ENCODE measurements at regions not wholly inside any gene's neighbourhood (a gene's known extent, or its start where the extent isn't known, plus 50 kb on each side); places are given as distances from the start of the nearest gene placed in this dataset.

GRCh38 chr14:84988357-84988756, 541.6 kb upstream of the FLRT2 start:
- TF ChIP-seq POLR2AphosphoS5 (IDR thresholded peaks at IDR 0.05; ENCODE audit: low read depth, low read length) (no peak), SIN3A (IDR thresholded peaks at IDR 0.05; ENCODE audit: borderline replicate concordance, insufficient read depth, low read length) (no peak), REST (IDR thresholded peaks at IDR 0.05; ENCODE audit: insufficient read depth in 1 of 2, low read depth in 2 of 2, low read length in 2 of 2) (no peak), TAF1 (IDR thresholded peaks at IDR 0.05; ENCODE audit: borderline replicate concordance, insufficient read depth, low read length) (no peak)
